GM23248 (cell line): ENCODE measurements at regions not wholly inside any gene's neighbourhood (a gene's known extent, or its start where the extent isn't known, plus 50 kb on each side); places are given as distances from the start of the nearest gene placed in this dataset.

Experiments
- EZH2 ChIP-seq: fragments of 200-600 bp; sonication (generic); IDR thresholded peaks from 2 replicates; pipeline ENCODE4 v1.6.1; 2018; ENCODE audit warnings: antibody characterized with exemption, mild to moderate bottlenecking; ENCODE audit not compliant: insufficient read depth, poor library complexity, severe bottlenecking
- EZH2phosphoT487 ChIP-seq: fragments of 200-600 bp; sonication (generic); IDR thresholded peaks from 2 replicates; pipeline ENCODE4 v1.6.1; 2018; ENCODE audit warnings: antibody characterized with exemption, moderate library complexity, mild to moderate bottlenecking, low read depth; ENCODE audit not compliant: insufficient read depth

- no peak for TF ChIP-seq EZH2phosphoT487
- no peak for TF ChIP-seq EZH2
Observed at GRCh38 chr3:187799942-187800641, 54.8 kb upstream of the BCL6 start.
